ENCODE measurements at regions not wholly inside any gene's neighbourhood (a gene's known extent, or its start where the extent isn't known, plus 50 kb on each side); places are given as distances from the start of the nearest gene placed in this dataset.

- Mint-ChIP-seq H3K36me3 (ENCODE audit: low read depth, unreplicated experiment) (no peaks in the 10 kb centered on the region), H3K4me3 (ENCODE audit: unreplicated experiment) (no peak overlapping the region), H3K9me3 (ENCODE audit: unreplicated experiment) (peaks cover 3% of the 10 kb centered on the region), H3K27me3 (ENCODE audit: low read depth, unreplicated experiment) (peaks cover 15% of the 10 kb centered on the region), H3K27ac (ENCODE audit: unreplicated experiment) (no peak overlapping the region), H3K4me1 (ENCODE audit: low read depth, unreplicated experiment) (no peaks in the 10 kb centered on the region)
- Histone ChIP-seq H3K4me2 (ENCODE audit: low read length) (no peak overlapping the region), H3K27ac (ENCODE audit: low read depth, low read length) (no peak overlapping the region), H3K9me3 (ENCODE audit: insufficient read depth, low read depth, low read length) (no peaks in the 10 kb centered on the region), H3K9ac (ENCODE audit: low read length) (no peak overlapping the region), H3K79me2 (ENCODE audit: insufficient read depth, low read length) (no peaks in the 10 kb centered on the region), H2AFZ (ENCODE audit: low read depth, low read length) (no peak overlapping the region), H3K4me3 (ENCODE audit: insufficient read depth, low read depth, low read length) (no peak overlapping the region), H4K20me1 (ENCODE audit: insufficient read depth, low read length) (no peaks in the 10 kb centered on the region), H3K4me1 (ENCODE audit: insufficient read depth, low read length) (no peaks in the 10 kb centered on the region), H3K27me3 (ENCODE audit: insufficient read depth, low read length) (no peaks in the 10 kb centered on the region), H3K36me3 (ENCODE audit: insufficient read depth, low read length) (no peaks in the 10 kb centered on the region)
- DNase-seq (ENCODE audit: low read depth) (no peak), FAIRE-seq (no peak)
- TF ChIP-seq EZH2 (IDR thresholded peaks at IDR 0.05; ENCODE audit: insufficient read depth, low read length) (no peak), CTCF (IDR thresholded peaks at IDR 0.05; ENCODE audit: insufficient read depth, low read depth, low read length) (no peak)
These were observed 249.3 kb downstream of the CD83 start for GRCh38 chr6:14366872-14367271.

GRCh38 chr6:14367296-14367695 lies 249.7 kb downstream of the CD83 start:
- DNase-seq (ENCODE audit: low read depth) (no peak), FAIRE-seq (no peak)
- H4K20me1 ChIP-seq (ENCODE audit: insufficient read depth, low read length) = no peaks in the 10 kb centered on the region
- H3K9me3 ChIP-seq (ENCODE audit: insufficient read depth, low read depth, low read length) = no peaks in the 10 kb centered on the region
- no peak overlapping the region for H3K4me2 ChIP-seq (ENCODE audit: low read length)
- TF ChIP-seq EZH2 (IDR thresholded peaks at IDR 0.05; ENCODE audit: insufficient read depth, low read length) = no peak
- no peak for TF ChIP-seq CTCF (IDR thresholded peaks at IDR 0.05; ENCODE audit: insufficient read depth, low read depth, low read length)
- Mint-ChIP-seq H3K4me3 (ENCODE audit: unreplicated experiment) (no peak overlapping the region), H3K9me3 (ENCODE audit: unreplicated experiment) (peaks cover 3% of the 10 kb centered on the region), H3K4me1 (ENCODE audit: low read depth, unreplicated experiment) (no peaks in the 10 kb centered on the region), H3K27ac (ENCODE audit: unreplicated experiment) (no peak overlapping the region), H3K27me3 (ENCODE audit: low read depth, unreplicated experiment) (peaks cover 17% of the 10 kb centered on the region), H3K36me3 (ENCODE audit: low read depth, unreplicated experiment) (no peaks in the 10 kb centered on the region)
- no peaks in the 10 kb centered on the region for H3K36me3 ChIP-seq (ENCODE audit: insufficient read depth, low read length)
- H3K27me3 ChIP-seq (ENCODE audit: insufficient read depth, low read length) = no peaks in the 10 kb centered on the region
- H3K4me1 ChIP-seq (ENCODE audit: insufficient read depth, low read length) = no peaks in the 10 kb centered on the region
- H3K9ac ChIP-seq (ENCODE audit: low read length) = no peak overlapping the region
- no peaks in the 10 kb centered on the region for H3K79me2 ChIP-seq (ENCODE audit: insufficient read depth, low read length)
- no peak overlapping the region for H3K27ac ChIP-seq (ENCODE audit: low read depth, low read length)
- H2AFZ ChIP-seq (ENCODE audit: low read depth, low read length) = no peak overlapping the region
- H3K4me3 ChIP-seq (ENCODE audit: insufficient read depth, low read depth, low read length) = no peak overlapping the region

GRCh38 chr6:14369717-14370116 lies 252.1 kb downstream of the CD83 start:
- Mint-ChIP-seq H3K4me3 (ENCODE audit: unreplicated experiment) (no peak overlapping the region), H3K4me1 (ENCODE audit: low read depth, unreplicated experiment) (no peaks in the 10 kb centered on the region), H3K27ac (ENCODE audit: unreplicated experiment) (no peak overlapping the region), H3K27me3 (ENCODE audit: low read depth, unreplicated experiment) (peaks cover 24% of the 10 kb centered on the region), H3K9me3 (ENCODE audit: unreplicated experiment) (peaks cover 3% of the 10 kb centered on the region), H3K36me3 (ENCODE audit: low read depth, unreplicated experiment) (peaks cover 3% of the 10 kb centered on the region)
- no peak for TF ChIP-seq CTCF (IDR thresholded peaks at IDR 0.05; ENCODE audit: insufficient read depth, low read depth, low read length)
- FAIRE-seq = no peak
- H3K9ac ChIP-seq (ENCODE audit: low read length) = no peak overlapping the region
- H3K4me2 ChIP-seq (ENCODE audit: low read length) = no peak overlapping the region
- no peaks in the 10 kb centered on the region for H3K9me3 ChIP-seq (ENCODE audit: insufficient read depth, low read depth, low read length)
- H3K27ac ChIP-seq (ENCODE audit: low read depth, low read length) = no peak overlapping the region
- no peak for DNase-seq (ENCODE audit: low read depth)
- no peaks in the 10 kb centered on the region for H4K20me1 ChIP-seq (ENCODE audit: insufficient read depth, low read length)
- no peaks in the 10 kb centered on the region for H3K4me1 ChIP-seq (ENCODE audit: insufficient read depth, low read length)
- no peaks in the 10 kb centered on the region for H3K79me2 ChIP-seq (ENCODE audit: insufficient read depth, low read length)
- H3K27me3 ChIP-seq (ENCODE audit: insufficient read depth, low read length) = no peaks in the 10 kb centered on the region
- no peaks in the 10 kb centered on the region for H3K36me3 ChIP-seq (ENCODE audit: insufficient read depth, low read length)
- H2AFZ ChIP-seq (ENCODE audit: low read depth, low read length) = no peak overlapping the region
- no peak overlapping the region for H3K4me3 ChIP-seq (ENCODE audit: insufficient read depth, low read depth, low read length)
